H1 (cell line): ENCODE measurements at regions not wholly inside any gene's neighbourhood (a gene's known extent, or its start where the extent isn't known, plus 50 kb on each side); places are given as distances from the start of the nearest gene placed in this dataset.

Experiments
- CTCF ChIA-PET: fragments of 300-600 bp; sonication (Branson Sonifier 250); formaldehyde crosslinking; loops from one replicate; lab custom pipeline; 2021; ENCODE audit not compliant: partially characterized antibody; lab: Charles Lee
- POLR2A ChIA-PET: fragments of 300-600 bp; sonication (Branson Sonifier 250); formaldehyde crosslinking; loops from one replicate; lab custom pipeline; 2021; ENCODE audit warnings: inconsistent platforms; ENCODE audit not compliant: partially characterized antibody; lab: Charles Lee
- DNase-seq, 2 experiments: peaks; one replicate each; pipeline versions ENCODE4 v3.0.0 to v3.0.0-alpha.2; 2010 to 2022; ENCODE audit warnings: low spot score in 2 of 2, low read depth in 1 of 2, mixed read lengths in 1 of 2
- FAIRE-seq: peaks from 2 replicates; lab custom pipeline; 2011; peaks lifted over from hg19 to GRCh38; lab: Jason Lieb, UNC
- H2AFZ ChIP-seq: 2 replicates; pipeline ENCODE4 v1.8.1; 2012; ENCODE audit warnings: low read length, inconsistent platforms
- H2AK5ac ChIP-seq: 2 replicates; pipeline ENCODE4 v1.6.1; 2013; ENCODE audit warnings: low read depth, low read length
- H2BK120ac ChIP-seq: replicated peaks from 2 replicates; pipeline ENCODE3; 2013; ENCODE audit warnings: low read depth, low read length, inconsistent platforms
- H2BK12ac ChIP-seq: 2 replicates; pipeline ENCODE4 v1.6.1; 2013; ENCODE audit warnings: low read depth, low read length
- H2BK15ac ChIP-seq: 2 replicates; pipeline ENCODE4 v1.6.1; 2013; ENCODE audit warnings: low read length
- H2BK20ac ChIP-seq: 2 replicates; pipeline ENCODE4 v1.6.1; 2013; ENCODE audit warnings: low read length
- H2BK5ac ChIP-seq: 2 replicates; pipeline ENCODE4 v1.6.1; 2013; ENCODE audit warnings: low read depth, low read length
- H3K14ac ChIP-seq: 2 replicates; pipeline ENCODE4 v1.6.1; 2013; ENCODE audit warnings: inconsistent platforms; ENCODE audit not compliant: insufficient read length
- H3K18ac ChIP-seq: 2 replicates; pipeline ENCODE4 v1.6.1; 2013; ENCODE audit warnings: low read length; ENCODE audit errors: extremely low read depth
- H3K23ac ChIP-seq: 2 replicates; pipeline ENCODE4 v1.6.1; 2013; ENCODE audit warnings: inconsistent platforms; ENCODE audit not compliant: insufficient read length
- H3K23me2 ChIP-seq: 2 replicates; pipeline ENCODE4 v1.6.1; 2013; ENCODE audit warnings: low read depth, low read length
- H3K27ac ChIP-seq: 2 replicates; pipeline ENCODE4 v1.6.1; 2011; ENCODE audit warnings: low read depth, low read length, inconsistent platforms
- H3K27me3 ChIP-seq, 4 experiments: replicated peaks in 1 of 4; 1 replicate in 1 of 4; 2 replicates in 3 of 4; pipeline versions ENCODE4 v1.6.1 to v1.8.1; 2011 to 2013; ENCODE audit warnings: low read length in 3 of 4, mild to moderate bottlenecking in 3 of 4, inconsistent platforms in 2 of 4, mixed read lengths in 2 of 4, moderate library complexity in 1 of 4; ENCODE audit not compliant: control insufficient read depth in 3 of 4, insufficient read depth in 3 of 4; ENCODE audit errors: extremely low read depth in 1 of 4
- H3K36me3 ChIP-seq, 4 experiments: 2 replicates each; pipeline versions ENCODE4 v1.6.1 to v1.8.1; 2011 to 2013; ENCODE audit warnings: mild to moderate bottlenecking in 4 of 4, low read length in 3 of 4, moderate library complexity in 2 of 4, control low read depth in 1 of 4, inconsistent platforms in 1 of 4; ENCODE audit not compliant: insufficient read depth in 4 of 4, control insufficient read depth in 2 of 4
- H3K4ac ChIP-seq: replicated peaks from 2 replicates; pipeline ENCODE3; 2013; ENCODE audit warnings: low read length, low read depth, mixed read lengths, inconsistent platforms; ENCODE audit not compliant: insufficient read length
- H3K4me1 ChIP-seq, 4 experiments: replicated peaks in 1 of 4; 1 replicate in 1 of 4; 2 replicates in 3 of 4; pipeline versions ENCODE4 v1.6.1 to v1.8.1; 2011 to 2013; ENCODE audit warnings: low read length in 3 of 4, inconsistent platforms in 2 of 4, mixed read lengths in 1 of 4; ENCODE audit not compliant: insufficient read depth in 4 of 4, control insufficient read depth in 3 of 4
- H3K4me2 ChIP-seq, 2 experiments: 2 replicates each; pipeline versions ENCODE4 v1.6.1 to v1.8.1; 2011 to 2013; ENCODE audit warnings: low read depth in 2 of 2, low read length in 2 of 2, control low read depth in 1 of 2, inconsistent platforms in 1 of 2, mild to moderate bottlenecking in 1 of 2; ENCODE audit not compliant: insufficient read depth in 1 of 2
- H3K4me3 ChIP-seq, 4 experiments: fragments of 200-600, 300-600 bp in 1 of 4; sonication (generic), shearing (Covaris generic), sonication (Bioruptor Twin) in 1 of 4; 2 replicates each; pipeline versions ENCODE4 v1.5.1 to v1.8.1; 2011 to 2016; ENCODE audit warnings: low read length in 4 of 4, low read depth in 3 of 4, control low read depth in 2 of 4, inconsistent platforms in 2 of 4, mild to moderate bottlenecking in 2 of 4, mixed read lengths in 1 of 4, moderate library complexity in 1 of 4; ENCODE audit not compliant: insufficient read depth in 2 of 4; ENCODE audit errors: extremely low read depth in 1 of 4
- H3K56ac ChIP-seq: replicated peaks from 2 replicates; pipeline ENCODE3; 2013; ENCODE audit warnings: low read depth, mild to moderate bottlenecking, mixed read lengths, low read length, inconsistent platforms; ENCODE audit not compliant: insufficient read length
- H3K79me1 ChIP-seq: 2 replicates; pipeline ENCODE4 v1.6.1; 2013; ENCODE audit warnings: low read depth, low read length, control low read depth
- H3K79me2 ChIP-seq, 2 experiments: 2 replicates each; pipeline versions ENCODE4 v1.6.1 to v1.8.1; 2012 to 2013; ENCODE audit warnings: low read length in 2 of 2, mild to moderate bottlenecking in 2 of 2, inconsistent platforms in 1 of 2; ENCODE audit not compliant: insufficient read depth in 2 of 2, control insufficient read depth in 1 of 2
- H3K9ac ChIP-seq, 4 experiments: replicated peaks in 1 of 4; 1 replicate in 1 of 4; 2 replicates in 3 of 4; pipeline versions ENCODE4 v1.6.1 to v1.8.1; 2011 to 2013; ENCODE audit warnings: low read depth in 3 of 4, low read length in 3 of 4, control low read depth in 2 of 4, mild to moderate bottlenecking in 2 of 4, moderate library complexity in 2 of 4, inconsistent platforms in 1 of 4; ENCODE audit errors: extremely low read depth in 1 of 4
- H3K9me3 ChIP-seq, 2 experiments: 2 replicates each; pipeline versions ENCODE4 v1.6.1 to v1.8.1; 2012 to 2013; ENCODE audit warnings: mild to moderate bottlenecking in 2 of 2, moderate library complexity in 2 of 2, control low read depth in 1 of 2, inconsistent platforms in 1 of 2, low read depth in 1 of 2, low read length in 1 of 2, mixed read lengths in 1 of 2; ENCODE audit not compliant: insufficient read depth in 2 of 2
- H4K20me1 ChIP-seq, 2 experiments: replicated peaks in 1 of 2; 2 replicates each; pipeline versions ENCODE3 to v1.8.1; 2011 to 2013; ENCODE audit warnings: inconsistent platforms in 2 of 2, low read length in 2 of 2, mild to moderate bottlenecking in 1 of 2; ENCODE audit not compliant: insufficient read depth in 2 of 2, control insufficient read depth in 1 of 2
- H4K5ac ChIP-seq: 2 replicates; pipeline ENCODE4 v1.6.1; 2013; ENCODE audit warnings: low read length, low read depth, mixed read lengths, inconsistent platforms; ENCODE audit not compliant: insufficient read length
- H4K8ac ChIP-seq: 2 replicates; pipeline ENCODE4 v1.8.0; 2013; ENCODE audit warnings: mild to moderate bottlenecking, moderate library complexity, low read length, inconsistent platforms; ENCODE audit not compliant: insufficient read depth; ENCODE audit errors: extremely low read depth
- H4K91ac ChIP-seq: replicated peaks from 2 replicates; pipeline ENCODE3; 2013; ENCODE audit warnings: low read length, mixed read lengths, inconsistent platforms; ENCODE audit not compliant: insufficient read length
- GTF2F1 ChIP-seq: IDR thresholded peaks from 2 replicates; pipeline ENCODE4 v1.6.1; 2012; ENCODE audit warnings: low read depth, low read length, improper control_type of control experiment, borderline replicate concordance
- NANOG ChIP-seq: IDR thresholded peaks from 2 replicates; pipeline ENCODE4 v1.6.1; 2011; ENCODE audit warnings: low read length, low read depth, mild to moderate bottlenecking, inconsistent platforms; ENCODE audit not compliant: insufficient read depth, poor library complexity, severe bottlenecking
- POU5F1 ChIP-seq: IDR thresholded peaks from 2 replicates; pipeline ENCODE4 v1.6.1; 2011; ENCODE audit warnings: low read depth, mild to moderate bottlenecking, low read length, moderate library complexity
- RAD21 ChIP-seq, 2 experiments: IDR thresholded peaks in 1 of 2; conservative IDR thresholded peaks in 1 of 2; 2 replicates each; pipeline ENCODE4 v1.6.1; 2011; ENCODE audit warnings: low read depth in 2 of 2, low read length in 2 of 2, improper control_type of control experiment in 1 of 2, inconsistent platforms in 1 of 2, mild to moderate bottlenecking in 1 of 2, moderate library complexity in 1 of 2
- SIN3A ChIP-seq, 2 experiments: IDR thresholded peaks in 1 of 2; conservative IDR thresholded peaks in 1 of 2; 2 replicates each; pipeline ENCODE4 v1.6.1; 2011 to 2012; ENCODE audit warnings: low read length in 2 of 2, improper control_type of control experiment in 1 of 2, low read depth in 1 of 2, mild to moderate bottlenecking in 1 of 2
- SP4 ChIP-seq: IDR thresholded peaks from 2 replicates; pipeline ENCODE4 v1.6.1; 2012; ENCODE audit warnings: low read length, inconsistent platforms
- TCF12 ChIP-seq: IDR thresholded peaks from 2 replicates; pipeline ENCODE4 v1.6.1; 2011; ENCODE audit warnings: low read depth, mild to moderate bottlenecking, low read length
- WGBS, 2 experiments: shearing (Covaris generic) in 1 of 2; methylation state at CpG; one replicate each; pipeline versions ENCODE4 v1.1.6 to v1.1.7; 2013 to 2015; ENCODE audit warnings: low lambda C conversion rate in 2 of 2, mixed read lengths in 2 of 2, inconsistent platforms in 1 of 2, low coverage in 1 of 2, missing lambda C conversion rate in 1 of 2; ENCODE audit not compliant: insufficient replicate concordance in 2 of 2, insufficient coverage in 1 of 2, insufficient read length in 1 of 2; ENCODE audit errors: extremely low coverage in 1 of 2, missing lambda C conversion rate in 1 of 2; 5-methylcytosine and 5-hydroxymethylcytosine counted together

GRCh38 chr6:8679823-8680222 is 244.5 kb upstream of the SLC35B3 start:
- TF ChIP-seq NANOG: no peak
- TF ChIP-seq RAD21 (IDR thresholded peaks at IDR 0.05 in 1 of 2, conservative IDR thresholded peaks at IDR 0.05 in 1 of 2; ENCODE audit: low read depth in 2 of 2, low read length in 2 of 2): no peak
- no peak for TF ChIP-seq SP4
- TF ChIP-seq TCF12: no peak
- no peak for TF ChIP-seq POU5F1
- TF ChIP-seq SIN3A (conservative IDR thresholded peaks at IDR 0.05 in 1 of 2, IDR thresholded peaks at IDR 0.05 in 1 of 2; ENCODE audit: low read depth in 1 of 2, low read length in 2 of 2): no peak
- no peak for TF ChIP-seq GTF2F1
- 89% methylated on average over 2 of the region's 2 CpGs; no CpG with 5 or more reads in 1 of the 2 experiments for WGBS, 2 experiments
- Histone ChIP-seq H2BK5ac (no peak overlapping the region), H2BK12ac (no peak overlapping the region), H3K4me2 (no peak overlapping the region), H3K56ac (no peak overlapping the region), H2BK20ac (no peak overlapping the region), H3K27me3 (no peaks in the 10 kb centered on the region), H4K8ac (no peak overlapping the region), H4K20me1 (no peaks in the 10 kb centered on the region), H3K4me3 (no peak overlapping the region), H3K14ac (no peak overlapping the region), H4K91ac (no peak overlapping the region), H3K9me3 (no peaks in the 10 kb centered on the region), H3K23ac (no peak overlapping the region), H3K9ac (no peak overlapping the region), H2BK120ac (no peak overlapping the region), H3K4me1 (no peaks in the 10 kb centered on the region), H2AK5ac (no peak overlapping the region), H4K5ac (no peak overlapping the region), H3K79me2 (no peaks in the 10 kb centered on the region), H3K79me1 (no peaks in the 10 kb centered on the region), H3K23me2 (no peaks in the 10 kb centered on the region), H3K4ac (no peak overlapping the region), H2AFZ (no peak overlapping the region), H3K18ac (no peak overlapping the region), H2BK15ac (no peak overlapping the region), H3K27ac (no peak overlapping the region), H3K36me3 (no peaks in the 10 kb centered on the region)
- DNase-seq (no peak), FAIRE-seq (no peak)
- CTCF ChIA-PET: no interaction called here
- POLR2A ChIA-PET: no interaction called here
